Liver (tissue), 3 donors: ENCODE measurements at regions not wholly inside any gene's neighbourhood (a gene's known extent, or its start where the extent isn't known, plus 50 kb on each side); places are given as distances from the start of the nearest gene placed in this dataset.

ENCODE experiments used
- ATF3 ChIP-seq: IDR thresholded peaks from 2 replicates; pipeline ENCODE4 v1.6.1; 2016; ENCODE audit warnings: antibody characterized with exemption
- CTCF ChIP-seq: fragments of 150-350 bp; IDR thresholded peaks from 2 replicates; pipeline ENCODE4 v1.5.1; 2017; ENCODE audit warnings: improper control_type of control experiment, low read depth, low read length; ENCODE audit not compliant: missing input control
- FOXA1 ChIP-seq: IDR thresholded peaks from 2 replicates; pipeline ENCODE4 v1.6.1; 2016; ENCODE audit warnings: antibody characterized with exemption
- HNF4A ChIP-seq, 2 donors: conservative IDR thresholded peaks; 2 replicates each; pipeline ENCODE4 v1.6.1; 2016; ENCODE audit warnings: antibody characterized with exemption in 2 of 2, mild to moderate bottlenecking in 2 of 2
- JUND ChIP-seq, 2 donors: IDR thresholded peaks; 2 replicates each; pipeline ENCODE4 v1.6.1; 2016; ENCODE audit warnings: antibody characterized with exemption in 2 of 2
- MAX ChIP-seq: IDR thresholded peaks from 2 replicates; pipeline ENCODE4 v1.6.1; 2016; ENCODE audit warnings: antibody characterized with exemption
- RAD21 ChIP-seq, 2 donors: IDR thresholded peaks; 2 replicates each; pipeline ENCODE4 v1.6.1; 2016; ENCODE audit warnings: antibody characterized with exemption in 2 of 2, mild to moderate bottlenecking in 2 of 2
- REST ChIP-seq: IDR thresholded peaks from 2 replicates; pipeline ENCODE4 v1.6.1; 2016; ENCODE audit warnings: antibody characterized with exemption, mild to moderate bottlenecking
- SP1 ChIP-seq: IDR thresholded peaks from 2 replicates; pipeline ENCODE4 v1.6.1; 2018; ENCODE audit warnings: antibody characterized with exemption, mild to moderate bottlenecking
- TAF1 ChIP-seq: conservative IDR thresholded peaks from 2 replicates; pipeline ENCODE4 v1.6.1; 2016; ENCODE audit warnings: antibody characterized with exemption, mild to moderate bottlenecking
- YY1 ChIP-seq: IDR thresholded peaks from 2 replicates; pipeline ENCODE4 v1.6.1; 2016; ENCODE audit warnings: antibody characterized with exemption, mild to moderate bottlenecking
- ZBTB33 ChIP-seq: IDR thresholded peaks from 2 replicates; pipeline ENCODE4 v1.6.1; 2016; ENCODE audit warnings: antibody characterized with exemption
- donor health status: healthy.
- donor health status: healthy.

GRCh38 chr2:234773129-234773528, 178.7 kb upstream of the SH3BP4 start:
- TF ChIP-seq CTCF, result no peak
- no peak for TF ChIP-seq MAX
- no peak for TF ChIP-seq JUND (IDR thresholded peaks at IDR 0.05)
- no peak for TF ChIP-seq FOXA1
- TF ChIP-seq ZBTB33, result no peak
- no peak for TF ChIP-seq REST
- TF ChIP-seq YY1, result no peak
- no peak for TF ChIP-seq RAD21 (IDR thresholded peaks at IDR 0.05)
- TF ChIP-seq ATF3, result no peak
- TF ChIP-seq SP1, result no peak
- TF ChIP-seq TAF1, result no peak
- TF ChIP-seq HNF4A (conservative IDR thresholded peaks at IDR 0.05), result no peak
